ENCODE measurements at regions not wholly inside any gene's neighbourhood (a gene's known extent, or its start where the extent isn't known, plus 50 kb on each side); places are given as distances from the start of the nearest gene placed in this dataset.
"Not testable (repeated sequence)": the region's sequence is repeated elsewhere in the genome, so short reads cannot be mapped to it uniquely, and the experiment has no call there.

DNA sequence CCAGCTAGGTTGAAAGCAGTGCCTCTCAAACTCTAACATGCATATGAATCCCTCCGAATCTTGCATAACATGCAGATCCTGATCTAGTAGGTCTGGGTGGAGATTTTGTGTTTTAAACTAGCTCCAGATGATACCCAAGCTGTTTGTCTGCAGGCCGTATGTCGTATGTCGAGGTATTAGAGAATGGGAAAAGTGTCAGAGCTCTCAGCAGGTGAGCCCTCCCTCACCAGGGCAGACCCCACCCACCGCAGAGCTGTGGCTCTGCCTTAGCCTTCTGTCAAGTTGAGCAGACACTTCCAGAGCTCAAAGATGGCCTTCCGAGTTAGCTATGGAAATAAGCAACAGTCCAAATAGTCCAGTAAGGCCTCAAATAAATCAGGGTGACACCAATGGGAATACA lies 83.2 kb upstream of the MAP3K1 start:
- no peak for DNase-seq (ENCODE audit: low read depth in 2 of 2)

DNA sequence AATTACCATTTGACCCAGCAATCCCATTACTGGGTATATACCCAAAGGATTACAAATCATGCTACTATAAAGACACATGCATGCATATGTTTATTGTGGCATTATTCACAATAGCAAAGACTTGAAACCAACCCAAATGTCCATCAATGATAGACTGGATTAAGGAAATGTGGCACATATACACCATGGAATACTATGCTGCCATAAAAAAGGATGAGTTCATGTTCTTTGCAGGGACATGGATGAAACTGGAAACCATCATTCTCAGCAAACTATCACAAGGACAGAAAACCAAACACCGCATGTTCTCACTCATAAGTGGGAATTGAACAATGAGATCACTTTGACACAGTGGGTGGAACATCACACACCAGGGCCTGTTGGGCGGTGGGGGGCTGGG lies 83.9 kb upstream of the MAP3K1 start:
- DNase-seq (ENCODE audit: low read depth in 2 of 2): not testable (repeated sequence)

DNA sequence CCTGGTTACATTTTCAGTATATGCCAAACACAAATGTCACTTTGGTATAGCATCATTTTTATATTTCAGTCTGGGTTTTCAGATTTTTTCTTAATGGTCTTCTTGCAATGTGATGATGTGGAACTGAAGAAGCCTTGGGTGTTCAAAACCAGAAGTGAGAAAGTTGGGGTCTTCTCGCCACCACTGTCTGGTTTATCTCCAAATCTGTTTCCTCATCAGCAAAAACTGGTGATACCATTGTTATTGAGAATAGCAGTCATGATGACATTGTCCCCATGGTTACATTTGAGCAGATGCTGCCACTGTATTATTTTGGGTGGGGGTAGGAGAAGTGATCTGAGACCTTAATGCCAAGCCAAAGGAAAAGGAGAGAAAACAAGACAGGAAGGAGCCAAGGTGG lies 85.9 kb upstream of the MAP3K1 start:
- no peak for DNase-seq (ENCODE audit: low read depth in 2 of 2)

DNA sequence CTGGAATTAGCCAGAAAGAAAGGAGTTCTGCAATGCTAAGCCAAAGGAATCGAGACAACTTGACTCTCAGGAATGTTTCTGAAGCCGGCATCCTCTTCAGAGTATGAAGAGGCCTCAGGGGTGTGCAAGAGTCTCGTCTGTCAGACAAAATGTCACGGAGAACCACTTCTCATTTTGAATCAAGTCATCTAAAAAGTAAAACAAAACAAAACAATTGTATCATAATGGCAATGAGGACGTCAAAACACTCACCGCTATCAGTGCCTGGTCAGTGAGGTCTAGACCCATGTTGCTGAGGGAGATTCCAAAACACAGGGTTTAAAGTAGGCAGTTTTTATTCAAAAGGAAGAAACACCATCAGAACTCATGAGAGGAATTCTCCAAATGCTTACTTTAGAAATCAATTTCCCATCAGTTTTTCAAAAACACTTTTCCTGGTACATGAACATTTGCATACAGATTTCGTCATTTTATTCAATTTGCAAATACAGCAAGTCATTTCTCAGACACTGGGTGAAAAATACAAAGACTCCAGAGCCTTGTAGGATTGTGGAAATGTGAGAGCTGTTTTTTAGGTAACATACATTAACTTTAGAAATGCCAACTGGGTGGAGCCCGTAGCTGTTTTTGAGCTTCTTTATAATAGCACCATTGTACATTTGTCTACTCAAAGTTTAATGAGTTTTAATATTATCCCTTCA lies 89.5 kb upstream of the MAP3K1 start:
- DNase-seq (ENCODE audit: low read depth in 2 of 2): no peak

DNA sequence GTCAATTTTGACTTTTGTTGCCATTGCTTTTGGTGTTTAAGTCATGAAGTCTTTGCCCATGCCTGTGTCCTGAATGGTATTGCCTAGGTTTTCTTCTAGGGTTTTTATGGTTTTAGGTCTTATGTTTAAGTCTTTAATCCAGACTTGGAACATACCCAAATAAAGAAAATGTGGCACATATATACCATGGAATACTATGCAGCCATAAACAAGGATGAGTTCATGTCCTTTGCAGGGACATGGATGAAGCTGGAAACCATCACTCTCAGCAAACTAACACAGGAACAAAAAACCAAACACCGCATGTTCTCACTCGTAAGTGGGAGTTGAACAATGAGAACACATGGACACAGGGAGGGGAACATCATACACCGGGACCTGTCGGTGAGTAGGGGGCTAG lies 90.5 kb upstream of the MAP3K1 start:
- DNase-seq (ENCODE audit: low read depth in 2 of 2): not testable (repeated sequence)

DNA sequence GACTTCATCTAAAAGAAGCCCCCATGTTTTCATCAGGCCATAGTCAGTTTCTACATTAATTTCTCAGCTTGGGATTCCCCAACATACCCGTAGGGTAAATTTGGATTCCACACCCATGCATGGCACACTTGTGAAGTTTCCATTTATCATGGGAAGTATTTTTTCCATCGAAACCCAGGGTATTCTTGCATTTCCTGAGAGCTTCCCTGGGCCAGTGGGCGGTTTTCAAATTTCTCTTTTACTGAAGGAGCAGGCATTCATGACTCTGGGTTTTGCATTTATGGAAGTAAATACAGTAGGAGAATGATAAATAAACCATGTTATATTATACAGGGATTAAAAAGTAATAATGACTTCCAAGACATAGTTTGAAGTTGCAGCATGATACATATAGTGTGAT lies 93.0 kb upstream of the MAP3K1 start:
- DNase-seq (ENCODE audit: low read depth in 2 of 2): no peak

DNA sequence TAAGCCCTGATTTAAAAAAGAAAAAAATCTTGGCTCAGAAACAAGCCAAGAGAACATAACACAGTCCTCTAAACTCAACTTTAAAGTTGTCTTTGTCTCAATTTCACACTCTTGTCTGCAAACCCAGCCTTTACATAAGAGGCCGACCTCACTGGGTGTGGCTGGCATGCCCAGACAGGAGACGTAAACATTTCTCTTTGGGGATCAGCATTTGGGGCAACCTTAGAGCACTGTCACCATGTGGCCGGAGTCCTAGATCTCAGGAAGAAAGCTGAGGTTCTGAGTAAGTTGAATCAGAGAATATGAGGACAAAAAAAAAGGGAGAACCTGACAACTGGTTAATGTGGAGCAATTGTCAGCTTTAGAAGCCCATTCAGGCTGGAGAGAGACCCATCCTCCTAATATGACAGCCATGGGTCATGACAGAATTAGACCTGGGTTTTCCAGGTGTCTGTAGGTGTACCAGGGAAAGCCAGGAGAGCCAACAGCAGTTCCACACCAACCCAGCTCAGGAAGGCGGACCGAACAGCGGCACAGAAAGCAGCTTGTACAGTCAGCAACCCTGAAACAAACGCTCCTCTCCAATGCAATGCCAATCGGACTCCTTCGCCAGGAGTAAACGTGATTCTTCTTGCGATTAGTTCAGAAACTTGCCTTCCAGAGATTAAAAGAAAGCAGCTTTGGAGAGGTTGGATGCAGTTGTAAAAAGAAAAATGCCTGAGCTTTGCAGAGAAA lies 97.9 kb upstream of the MAP3K1 start:
- no peak for DNase-seq (ENCODE audit: low read depth in 2 of 2)

DNA sequence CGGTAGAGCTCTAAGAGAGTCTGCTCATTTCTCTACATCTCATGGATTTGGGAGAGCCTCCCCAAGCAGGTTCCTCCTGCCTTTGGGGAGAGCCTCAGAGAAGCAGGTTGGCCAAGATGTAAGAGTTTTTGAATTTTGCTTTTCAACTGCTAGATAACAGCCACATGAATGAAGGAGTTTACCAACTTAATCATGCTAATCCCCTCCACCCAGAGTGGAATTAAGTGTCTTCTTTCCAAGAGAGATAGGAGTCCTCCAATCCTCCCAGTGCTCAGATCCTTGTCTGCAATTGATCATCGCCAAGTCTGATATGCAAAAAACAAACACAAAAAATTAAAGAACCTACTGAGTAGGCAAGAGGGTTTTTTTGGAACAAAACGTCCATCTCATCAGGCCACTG lies 99.4 kb upstream of the MAP3K1 start:
- no peak for DNase-seq (ENCODE audit: low read depth in 2 of 2)

DNA sequence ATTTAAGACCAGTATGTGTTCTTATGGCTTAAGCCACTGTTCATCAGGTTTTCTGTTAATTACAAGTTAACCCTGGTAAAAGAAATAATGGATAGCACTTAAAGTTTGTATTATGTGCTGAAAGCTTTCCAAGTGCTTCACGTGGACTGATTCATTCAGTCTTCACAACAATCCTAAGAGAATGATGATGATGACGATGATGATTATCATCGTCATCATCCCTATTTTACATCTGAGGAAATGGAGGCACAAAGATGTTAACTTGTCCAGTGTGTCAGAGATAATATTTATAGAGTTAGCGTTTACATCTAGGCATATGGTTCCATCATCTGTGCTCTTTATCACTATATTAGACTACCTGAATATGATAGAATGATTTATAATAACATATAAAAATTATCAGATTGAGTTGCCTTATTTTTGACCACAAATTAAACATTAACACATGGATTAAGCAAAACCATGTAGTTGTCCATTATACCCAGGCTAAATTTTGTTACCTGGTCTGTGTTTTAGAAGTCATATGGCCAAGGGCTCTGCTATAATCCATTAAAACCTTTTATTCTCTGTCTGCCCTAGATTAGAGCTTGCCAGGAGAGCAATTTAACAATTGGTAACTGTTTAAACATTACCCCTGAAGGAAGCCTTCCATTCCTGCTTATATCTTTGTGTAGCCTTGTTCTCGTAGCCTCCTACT lies 102.3 kb upstream of the MAP3K1 start:
- no peak for DNase-seq (ENCODE audit: low read depth in 2 of 2)

DNA sequence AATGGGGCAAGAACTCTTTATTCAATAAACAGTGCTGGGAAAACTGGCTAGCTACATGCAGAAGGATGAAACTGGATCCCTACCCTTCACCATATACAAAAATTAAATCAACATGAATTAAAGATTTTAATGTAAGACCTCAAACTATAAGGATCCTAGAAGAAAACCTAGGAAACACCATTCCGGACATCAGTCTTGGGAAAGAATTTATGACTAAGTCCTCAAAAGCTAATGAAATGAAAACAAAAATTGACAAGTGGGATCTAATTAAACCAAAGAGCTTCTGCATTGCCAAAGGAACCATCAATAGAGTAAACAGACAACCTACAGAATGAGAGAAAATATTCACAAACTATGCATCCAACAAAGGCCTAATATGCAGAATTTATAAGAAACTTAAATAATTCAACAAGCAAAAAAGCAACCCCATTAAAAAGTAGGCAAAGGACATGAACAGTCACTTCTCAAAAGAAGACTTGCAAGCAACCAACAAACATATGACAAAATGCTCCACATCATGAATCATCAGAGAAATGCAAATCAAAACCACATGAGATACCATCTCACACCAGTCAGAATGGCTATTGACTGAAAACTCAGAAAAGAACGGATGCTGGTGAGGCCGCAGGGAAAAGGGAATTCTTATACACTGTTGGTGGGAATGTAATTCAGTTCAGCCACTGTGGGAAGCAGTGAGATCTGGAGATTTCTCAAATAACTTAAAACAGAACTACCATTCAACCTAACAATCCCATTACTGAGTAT lies 104.3 kb upstream of the MAP3K1 start:
- DNase-seq (ENCODE audit: low read depth in 2 of 2): no peak

DNA sequence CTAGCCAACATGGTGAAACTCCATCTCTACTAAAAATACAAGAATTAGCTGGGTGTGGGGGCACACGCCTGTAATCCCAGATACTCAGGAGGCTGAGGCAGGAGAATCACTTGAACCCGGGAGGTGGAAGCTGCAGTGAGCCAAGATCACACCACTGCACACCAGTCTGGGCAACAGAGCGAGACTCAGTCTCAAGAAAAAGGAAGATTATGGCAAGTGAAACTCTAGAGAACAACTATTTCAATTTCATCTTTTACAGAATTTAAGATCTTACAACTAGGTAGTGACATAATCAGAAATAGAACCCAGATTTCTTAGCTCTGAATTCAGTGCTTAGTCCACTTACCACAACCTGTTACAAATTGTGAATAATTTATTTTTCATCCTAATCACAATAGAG lies 108.8 kb upstream of the MAP3K1 start:
- no peak for DNase-seq (ENCODE audit: low read depth in 2 of 2)

DNA sequence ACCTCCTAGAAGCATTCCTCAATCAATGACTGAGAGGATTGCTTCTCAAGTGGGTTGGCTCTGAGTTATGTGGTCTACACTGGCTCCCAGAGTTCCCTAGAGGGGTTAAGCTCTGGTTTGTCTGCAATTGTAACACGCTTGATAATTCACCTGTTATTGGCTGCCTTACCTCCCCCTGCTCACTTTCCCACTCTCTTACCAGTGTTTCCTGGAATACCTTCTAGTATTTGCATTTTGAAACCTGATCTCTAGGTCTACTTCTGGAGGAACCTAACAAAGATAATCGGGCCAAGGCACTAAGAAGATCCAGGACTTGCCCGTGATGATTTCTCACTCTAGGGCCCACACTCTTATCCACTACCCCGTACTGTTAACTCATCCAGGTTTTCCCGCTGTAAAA lies 110.1 kb upstream of the MAP3K1 start:
- no peak for DNase-seq (ENCODE audit: low read depth in 2 of 2)

DNA sequence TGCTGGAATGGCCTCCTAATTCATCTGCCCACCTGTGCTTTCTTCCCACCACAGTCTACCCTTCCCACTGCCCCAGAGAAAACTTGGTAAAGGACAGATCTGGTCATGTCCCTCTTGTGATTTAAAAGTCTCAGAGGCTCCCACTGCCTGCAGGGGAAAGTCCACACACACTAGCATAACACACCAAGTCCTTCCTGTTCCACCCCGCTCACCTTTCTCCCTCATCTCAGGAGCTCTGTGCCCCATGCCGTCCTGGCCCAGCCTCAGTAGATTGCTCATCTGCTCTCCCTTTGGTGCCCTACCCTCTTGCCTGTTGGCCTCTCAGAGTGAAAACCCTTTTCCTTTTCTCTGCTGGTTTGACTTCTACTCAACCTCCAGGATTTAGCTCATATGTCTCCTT lies 111.4 kb upstream of the MAP3K1 start:
- no peak for DNase-seq (ENCODE audit: low read depth in 2 of 2)

DNA sequence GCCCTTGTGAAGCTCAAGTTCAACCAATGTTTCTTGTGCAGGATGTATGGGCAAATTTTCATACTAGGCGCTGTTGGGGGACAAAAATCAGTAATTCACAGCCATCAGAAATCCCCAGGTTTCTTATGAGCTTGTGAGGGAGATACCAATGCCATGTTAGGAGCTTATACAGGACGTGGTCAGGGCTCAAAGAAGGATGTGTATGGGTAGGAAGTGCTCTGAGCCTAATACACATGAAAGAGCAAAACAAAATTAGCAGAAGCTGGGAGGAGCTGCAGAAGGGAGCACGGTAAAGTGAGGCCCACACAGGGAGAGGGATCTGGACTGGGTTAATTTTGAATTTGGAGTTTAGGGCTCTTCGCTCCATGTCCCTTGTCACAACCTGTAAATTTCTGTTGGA lies 114.6 kb upstream of the MAP3K1 start:
- no peak for DNase-seq (ENCODE audit: low read depth in 2 of 2)

DNA sequence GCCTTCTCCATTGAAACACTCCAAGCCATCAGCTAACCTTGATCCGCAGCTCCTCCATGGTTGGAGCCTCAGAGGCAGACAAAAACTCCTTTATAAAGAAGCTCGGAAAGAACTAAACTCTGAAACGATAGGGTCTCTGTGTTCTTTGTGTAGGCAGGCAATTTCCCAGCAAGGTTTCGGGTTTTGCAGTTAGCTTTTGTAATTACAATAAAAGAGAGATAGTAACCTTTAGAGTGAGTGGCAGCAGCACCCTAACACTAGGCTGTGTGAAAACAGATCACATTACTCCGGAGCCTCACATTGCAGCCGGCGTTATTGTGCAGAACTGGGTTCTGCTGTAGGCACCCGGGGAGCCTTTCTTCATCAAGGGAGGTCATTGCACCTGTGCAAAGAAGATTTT lies 115.8 kb upstream of the MAP3K1 start:
- no peak for DNase-seq (ENCODE audit: low read depth in 2 of 2)

DNA sequence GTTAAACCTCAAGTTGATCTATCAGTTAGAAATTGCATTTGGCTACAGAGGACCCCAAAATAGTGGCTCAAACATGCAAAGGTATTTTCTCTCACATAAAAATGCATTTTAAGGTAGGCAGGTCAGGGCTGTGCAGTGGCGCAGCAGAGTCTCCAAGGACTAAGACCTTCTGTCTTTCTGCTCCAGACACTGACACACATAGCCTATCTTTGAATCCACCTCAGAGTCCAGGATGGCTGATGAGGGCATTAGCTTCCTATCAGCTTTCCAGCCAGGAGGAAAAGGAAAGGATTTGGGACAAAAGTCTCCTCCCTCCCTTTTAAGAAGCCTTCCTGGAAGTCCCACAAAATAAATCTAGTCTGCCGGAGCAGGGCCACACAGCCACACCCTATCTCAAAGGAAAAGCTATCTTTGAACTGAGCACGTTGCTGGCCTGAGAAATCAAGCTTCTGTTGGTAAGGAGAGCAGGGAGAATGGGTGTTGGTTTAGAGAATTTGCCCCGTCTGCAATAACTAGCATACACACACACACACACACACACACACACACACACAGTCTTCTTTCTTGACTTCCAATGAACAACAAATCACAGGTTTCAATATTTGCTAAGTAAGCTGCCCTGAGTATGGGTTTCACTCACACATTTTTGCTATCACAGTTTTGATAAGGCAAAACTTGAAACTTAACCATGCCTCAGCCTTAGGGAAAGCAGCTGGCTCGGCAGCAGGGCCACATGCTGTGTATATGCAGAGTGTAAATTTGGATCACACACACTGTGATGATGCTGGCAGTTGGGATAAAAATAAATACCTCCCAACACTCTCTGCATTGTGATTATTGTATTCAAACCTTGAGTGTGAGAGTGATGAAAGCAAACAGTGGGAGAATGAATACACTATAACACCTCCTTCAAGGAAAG lies 116.6 kb upstream of the MAP3K1 start:
- DNase-seq (ENCODE audit: low read depth in 2 of 2): no peak

DNA sequence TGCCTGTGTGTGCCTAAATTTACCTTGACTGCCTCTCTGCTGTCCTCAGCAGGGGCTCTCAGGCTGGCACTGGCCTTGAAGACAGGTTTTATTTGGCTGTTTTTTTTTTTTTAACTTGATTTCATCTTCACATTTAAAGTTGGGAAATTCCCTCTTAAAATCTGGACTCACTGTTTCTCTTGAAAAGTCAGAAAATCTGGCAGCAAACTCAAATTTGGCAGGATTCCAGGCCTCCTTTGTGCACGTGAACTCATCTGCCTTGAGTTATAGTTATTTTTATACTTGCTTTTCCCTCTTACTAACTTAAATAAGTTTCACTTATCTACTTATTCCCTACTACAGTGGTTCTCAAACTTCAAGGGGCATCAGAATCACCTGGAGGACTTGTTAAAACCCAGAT lies 118.4 kb upstream of the MAP3K1 start:
- no peak for DNase-seq (ENCODE audit: low read depth in 2 of 2)

DNA sequence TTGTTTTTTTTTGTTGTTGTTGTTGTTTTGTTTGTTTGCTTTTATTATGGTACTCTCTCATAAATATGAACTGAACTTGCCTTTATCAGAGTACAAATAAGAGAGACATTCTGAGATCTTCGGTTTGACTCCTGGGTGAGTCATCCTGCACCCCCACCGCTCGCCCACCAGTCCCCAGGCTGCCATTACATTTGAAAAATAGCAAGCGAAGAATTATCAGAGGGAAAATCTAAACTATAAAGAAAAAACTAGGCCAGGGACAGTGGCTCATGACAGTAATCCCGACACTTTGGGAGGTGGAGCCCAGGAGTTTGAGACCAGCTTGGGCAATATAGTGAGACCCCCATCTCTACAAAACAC lies 122.1 kb upstream of the MAP3K1 start:
- DNase-seq (ENCODE audit: low read depth in 2 of 2): no peak

DNA sequence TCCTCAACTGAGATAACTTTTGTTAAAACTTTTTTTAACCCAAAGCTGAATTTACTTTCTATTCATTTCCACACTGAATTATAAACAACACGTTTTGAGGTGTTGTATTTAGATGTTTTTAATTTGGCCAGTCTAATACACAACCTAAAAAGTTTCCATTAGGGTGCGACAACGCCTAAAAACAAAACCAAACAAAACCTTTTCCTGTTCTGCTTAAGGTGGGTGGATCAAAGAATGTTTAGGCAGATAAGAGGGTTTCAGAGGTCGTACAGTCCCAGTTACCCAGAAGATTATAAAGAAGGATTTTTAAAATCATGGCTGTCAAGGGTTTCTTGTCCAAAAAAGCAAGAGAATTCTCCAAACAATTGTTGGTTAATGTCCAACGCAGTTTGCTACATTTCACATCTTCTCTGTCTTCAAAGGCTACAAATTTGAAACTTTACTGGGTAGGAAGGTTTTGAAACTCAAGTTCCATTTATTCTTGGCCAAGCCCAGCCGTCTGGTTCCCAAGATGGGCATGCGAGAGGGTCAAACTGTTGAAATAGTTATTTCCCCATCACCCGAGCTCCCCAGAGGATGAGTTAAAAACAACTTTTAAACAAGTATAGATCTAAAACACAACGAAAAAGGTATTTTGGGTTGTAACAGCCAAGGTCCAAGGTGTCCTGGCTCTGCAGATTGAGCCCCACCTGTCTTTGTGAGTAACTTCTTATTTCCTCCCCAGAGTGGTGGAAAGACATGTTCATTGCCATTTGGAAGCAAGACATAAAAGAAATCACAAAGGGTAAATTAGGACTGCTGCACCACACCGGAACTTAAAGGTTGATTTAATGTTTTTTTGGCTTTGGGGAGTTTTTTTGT lies 122.8 kb upstream of the MAP3K1 start:
- no peak for DNase-seq (ENCODE audit: low read depth in 2 of 2)

DNA sequence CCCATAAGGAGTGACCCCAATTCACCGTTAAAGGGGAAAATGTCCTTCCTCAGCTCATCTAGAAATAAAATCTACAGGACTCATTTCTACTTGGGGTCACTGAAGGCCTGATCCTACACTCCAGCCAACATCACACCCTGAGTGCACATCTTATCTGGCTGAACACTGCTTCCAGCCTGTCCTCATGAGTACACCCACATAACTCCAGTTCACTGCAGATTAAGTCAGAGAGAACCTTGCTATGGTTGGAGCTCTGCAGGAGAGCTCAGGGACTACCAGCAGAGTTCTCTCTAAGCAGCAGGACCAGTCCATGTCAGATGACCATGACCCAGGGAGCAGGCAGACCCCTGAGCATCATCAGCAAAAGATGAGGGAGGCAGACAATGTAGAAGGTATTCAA lies 126.9 kb upstream of the MAP3K1 start:
- no peak for DNase-seq (ENCODE audit: low read depth in 2 of 2)

Measured in stimulated activated CD8-positive, alpha-beta memory T cell treated with anti-CD3 and anti-CD28 coated beads, Interleukin-2, amount 100 ng/mL, for 1 hour (primary cell).